Caco-2 (cell line): ENCODE measurements at regions not wholly inside any gene's neighbourhood (a gene's known extent, or its start where the extent isn't known, plus 50 kb on each side); places are given as distances from the start of the nearest gene placed in this dataset.

Source experiments
- BruUV-seq: library from RNA; stranded (reverse); fragments of 400-500 nt; replicated peaks from 2 replicates; lab custom pipeline; 2021; lab: Mats Ljungman, UMichigan
- CTCF ChIA-PET: fragments of 300-600 bp; sonication (Branson Sonifier 250); formaldehyde crosslinking; loops from one replicate; lab custom pipeline; 2022; ENCODE audit warnings: antibody characterized with exemption; lab: Charles Lee
- POLR2A ChIA-PET: fragments of 300-600 bp; sonication (Branson Sonifier 250); formaldehyde crosslinking; loops from one replicate; lab custom pipeline; 2022; ENCODE audit warnings: antibody characterized with exemption; lab: Charles Lee
- DNase-seq, 2 experiments: peaks; one replicate each; pipeline versions ENCODE4 v3.0.0 to v3.0.0-alpha.2; 2020 to 2022
- H3K27me3 ChIP-seq: replicated peaks from 2 replicates; pipeline ENCODE4 v1.6.0; 2011; ENCODE audit warnings: low read length; ENCODE audit not compliant: control insufficient read depth, insufficient read depth
- H3K36me3 ChIP-seq: 2 replicates; pipeline ENCODE4 v1.5.1; 2011; ENCODE audit warnings: low read length; ENCODE audit not compliant: control insufficient read depth, insufficient read depth
- H3K4me1 ChIP-seq: fragments of 250-450 bp; sonication (Bioruptor Pico); 2 replicates; pipeline ENCODE4 v1.5.1; 2020; ENCODE audit warnings: mild to moderate bottlenecking
- H3K4me3 ChIP-seq: 2 replicates; pipeline ENCODE4 v1.5.1; 2011; ENCODE audit warnings: low read depth, mild to moderate bottlenecking, control low read depth, low read length
- H3K9me3 ChIP-seq: fragments of 250-450 bp; sonication (Bioruptor Pico); 2 replicates; pipeline ENCODE4 v1.5.1; 2020; ENCODE audit warnings: mild to moderate bottlenecking, moderate library complexity
- H3K27ac Mint-ChIP-seq: one replicate; pipeline ENCODE4 v1.8.0; 2022; ENCODE audit warnings: mixed read lengths; ENCODE audit not compliant: unreplicated experiment
- H3K27me3 Mint-ChIP-seq: one replicate; pipeline ENCODE4 v1.8.0; 2022; ENCODE audit warnings: mixed read lengths; ENCODE audit not compliant: insufficient read depth, unreplicated experiment
- H3K36me3 Mint-ChIP-seq: one replicate; pipeline ENCODE4 v1.8.0; 2022; ENCODE audit warnings: mild to moderate bottlenecking, mixed read lengths; ENCODE audit not compliant: insufficient read depth, unreplicated experiment
- H3K4me1 Mint-ChIP-seq: one replicate; pipeline ENCODE4 v1.8.0; 2022; ENCODE audit warnings: low read depth, mixed read lengths; ENCODE audit not compliant: unreplicated experiment
- H3K4me3 Mint-ChIP-seq: one replicate; pipeline ENCODE4 v1.8.0; 2022; ENCODE audit warnings: mild to moderate bottlenecking, moderate library complexity, mixed read lengths; ENCODE audit not compliant: unreplicated experiment
- H3K9me3 Mint-ChIP-seq: one replicate; pipeline ENCODE4 v1.8.0; 2022; ENCODE audit warnings: mixed read lengths; ENCODE audit not compliant: unreplicated experiment
- CTCF ChIP-seq, 2 experiments: fragments of 200-600 bp in 1 of 2; IDR thresholded peaks; 1 replicate in 1 of 2; 2 replicates in 1 of 2; pipeline versions ENCODE4 v1.5.1 to v1.8.0; 2011 to 2022; ENCODE audit warnings: antibody characterized with exemption in 1 of 2, control low read depth in 1 of 2, inconsistent platforms in 1 of 2, low read depth in 1 of 2, low read length in 1 of 2, mild to moderate bottlenecking in 1 of 2, moderate library complexity in 1 of 2; ENCODE audit not compliant: insufficient read depth in 1 of 2, severe bottlenecking in 1 of 2, unreplicated experiment in 1 of 2
- intact Hi-C: fragments of 100-400 bp; cut with micrococcal nuclease; formaldehyde crosslinking; loops from one replicate; pipeline ENCODE4 v1.10.0; 2022; ENCODE audit not compliant: unreplicated experiment

DNA sequence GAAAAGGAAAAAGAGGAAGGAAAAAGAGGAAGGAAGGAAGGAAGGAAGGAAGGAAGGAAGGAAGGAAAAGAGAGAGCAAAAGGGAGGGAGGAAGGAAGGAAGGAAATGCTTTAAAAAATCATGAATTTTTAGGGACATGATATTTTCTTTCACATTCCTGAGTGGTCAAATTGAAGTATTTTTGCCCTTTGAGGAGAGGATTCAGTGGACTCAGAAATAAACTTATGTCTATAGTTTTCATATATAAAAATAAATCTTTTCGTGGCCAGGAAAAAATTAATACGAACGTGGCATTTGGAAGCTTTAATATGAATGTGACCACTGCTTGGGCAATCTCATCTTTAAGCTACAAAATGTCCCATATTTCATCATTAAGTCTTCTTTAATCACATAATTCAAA is 183.0 kb upstream of the TMCO5A start:
- H3K36me3 Mint-ChIP-seq: no peaks in the 10 kb centered on the region
- Histone ChIP-seq H3K27me3 (no peaks in the 10 kb centered on the region), H3K4me1 (no peaks in the 10 kb centered on the region), H3K36me3 (no peaks in the 10 kb centered on the region), H3K4me3 (no peak overlapping the region), H3K9me3 (no peaks in the 10 kb centered on the region)
- TF ChIP-seq CTCF (IDR thresholded peaks at IDR 0.05; ENCODE audit: insufficient read depth in 1 of 2, low read depth in 1 of 2, low read length in 1 of 2, severe bottlenecking in 1 of 2, unreplicated experiment in 1 of 2): no peak
- BruUV-seq: no TSS peak
- H3K9me3 Mint-ChIP-seq: no peaks in the 10 kb centered on the region
- peaks cover 2% of the 10 kb centered on the region for H3K27me3 Mint-ChIP-seq
- no peak overlapping the region for H3K27ac Mint-ChIP-seq
- H3K4me3 Mint-ChIP-seq: no peak overlapping the region
- ChIA-PET POLR2A (no interaction called here), CTCF (no interaction called here)
- intact Hi-C loops: no loop called here
- DNase-seq: no peak
- H3K4me1 Mint-ChIP-seq: no peaks in the 10 kb centered on the region

- ChIA-PET CTCF (no interaction called here), POLR2A (no interaction called here)
- Mint-ChIP-seq H3K4me3 (no peak overlapping the region), H3K27ac (no peak overlapping the region), H3K4me1 (peaks cover 14% of the 10 kb centered on the region), H3K36me3 (no peaks in the 10 kb centered on the region), H3K27me3 (peaks cover 2% of the 10 kb centered on the region), H3K9me3 (peaks cover 11% of the 10 kb centered on the region)
- H3K27me3 ChIP-seq: no peaks in the 10 kb centered on the region
- no peak for DNase-seq
- intact Hi-C loops: no loop called here
- H3K9me3 ChIP-seq: no peaks in the 10 kb centered on the region
- TF ChIP-seq CTCF (IDR thresholded peaks at IDR 0.05; ENCODE audit: insufficient read depth in 1 of 2, low read depth in 1 of 2, low read length in 1 of 2, severe bottlenecking in 1 of 2, unreplicated experiment in 1 of 2): no peak
- no peak overlapping the region for H3K4me3 ChIP-seq
- no TSS peak for BruUV-seq
- no peaks in the 10 kb centered on the region for H3K4me1 ChIP-seq
- no peaks in the 10 kb centered on the region for H3K36me3 ChIP-seq
Observed at GRCh38 chr15:37756407-37756806, 178.0 kb upstream of the TMCO5A start.

DNA sequence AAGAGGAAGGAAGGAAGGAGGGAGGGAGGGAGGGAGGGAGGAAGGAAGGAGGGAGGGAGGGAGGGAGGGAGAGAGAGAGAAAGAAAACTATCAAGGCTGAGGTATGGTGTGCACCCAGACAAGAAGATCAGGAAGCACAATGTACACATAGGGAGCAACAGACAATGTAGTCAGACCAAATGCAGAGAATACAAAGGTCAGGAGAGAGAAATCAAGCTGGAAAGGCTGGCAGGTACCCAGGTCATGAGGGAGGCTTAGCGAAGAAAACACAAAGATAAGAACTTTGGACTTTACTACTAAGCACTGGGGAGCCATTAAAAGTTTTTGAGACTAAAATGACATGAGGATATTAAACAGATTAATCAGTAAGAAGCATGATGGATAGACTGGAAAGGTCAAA is 176.0 kb upstream of the TMCO5A start:
- Histone ChIP-seq H3K36me3 (no peaks in the 10 kb centered on the region), H3K9me3 (no peaks in the 10 kb centered on the region), H3K27me3 (no peaks in the 10 kb centered on the region), H3K4me3 (no peak overlapping the region), H3K4me1 (no peaks in the 10 kb centered on the region)
- CTCF ChIA-PET: no interaction called here
- H3K9me3 Mint-ChIP-seq: peaks cover 11% of the 10 kb centered on the region
- intact Hi-C loops: no loop called here
- no peaks in the 10 kb centered on the region for H3K36me3 Mint-ChIP-seq
- H3K27me3 Mint-ChIP-seq: no peaks in the 10 kb centered on the region
- peaks cover 14% of the 10 kb centered on the region for H3K4me1 Mint-ChIP-seq
- POLR2A ChIA-PET: no interaction called here
- H3K4me3 Mint-ChIP-seq: no peak overlapping the region
- no peak for TF ChIP-seq CTCF (IDR thresholded peaks at IDR 0.05; ENCODE audit: insufficient read depth in 1 of 2, low read depth in 1 of 2, low read length in 1 of 2, severe bottlenecking in 1 of 2, unreplicated experiment in 1 of 2)
- BruUV-seq: no TSS peak
- peak; percentile 13 to 36 for DNase-seq
- no peak overlapping the region for H3K27ac Mint-ChIP-seq
